HCT116 (cell line): ENCODE measurements at regions not wholly inside any gene's neighbourhood (a gene's known extent, or its start where the extent isn't known, plus 50 kb on each side); places are given as distances from the start of the nearest gene placed in this dataset.

Experiments
- POLR2A ChIP-seq: IDR thresholded peaks from 2 replicates; pipeline ENCODE4 v1.7.0; 2011; ENCODE audit warnings: borderline replicate concordance; ENCODE audit not compliant: insufficient read depth, insufficient read length; ENCODE audit errors: extremely low read depth
- POLR2AphosphoS5 ChIP-seq: IDR thresholded peaks from 2 replicates; pipeline ENCODE4 v1.6.1; 2011; ENCODE audit warnings: mild to moderate bottlenecking, low read depth, low read length, moderate library complexity
- SP1 ChIP-seq: IDR thresholded peaks from 2 replicates; pipeline ENCODE4 v1.6.1; 2012; ENCODE audit warnings: low read depth
- YY1 ChIP-seq: IDR thresholded peaks from 2 replicates; pipeline ENCODE4 v1.6.1; 2011; ENCODE audit warnings: low read length, low read depth, moderate library complexity, mild to moderate bottlenecking; ENCODE audit not compliant: insufficient replicate concordance; ENCODE audit errors: extremely low read depth
- ZFX ChIP-seq: fragments of 450-650 bp; IDR thresholded peaks from 2 replicates; pipeline ENCODE4 v1.6.1; 2017
- TF ChIP-seq, protein P1 (sequence below), 3 experiments: fragments of 200-600 bp in 1 of 3; sonication (generic) in 1 of 3; IDR thresholded peaks in 2 of 3; conservative IDR thresholded peaks in 1 of 3; 2 replicates each; pipeline ENCODE4 v1.5.1; 2012 to 2017; ENCODE audit warnings: low read depth in 2 of 3, low read length in 2 of 3, antibody characterized with exemption in 1 of 3, borderline replicate concordance in 1 of 3, control low read depth in 1 of 3, mild to moderate bottlenecking in 1 of 3, mixed read lengths in 1 of 3, mixed run types in 1 of 3, moderate library complexity in 1 of 3; ENCODE audit not compliant: insufficient read depth in 1 of 3
- TF ChIP-seq, protein P2 (sequence below): IDR thresholded peaks from 2 replicates; pipeline ENCODE4 v1.6.1; 2011; ENCODE audit warnings: mild to moderate bottlenecking, low read length, moderate library complexity; ENCODE audit not compliant: insufficient replicate concordance; ENCODE audit errors: extremely low read depth

DNA sequence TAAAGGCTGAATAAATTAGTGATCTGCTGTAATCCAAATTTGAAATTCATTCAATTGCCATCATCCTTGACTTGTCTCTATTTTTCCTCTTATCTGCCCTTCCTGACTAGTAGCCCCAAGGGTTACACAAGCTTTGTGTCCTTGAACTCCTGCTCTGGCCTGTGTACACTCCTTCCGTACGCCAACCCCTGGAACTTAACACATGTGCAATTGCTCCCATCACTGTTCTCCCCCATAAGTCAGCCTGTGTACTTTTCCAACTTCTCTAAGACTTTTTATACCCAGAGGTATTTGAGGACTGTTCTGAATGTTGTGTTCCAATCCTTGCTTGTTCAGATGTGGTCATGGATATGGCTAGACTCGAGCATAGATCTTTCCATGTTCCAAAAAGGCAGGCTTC, 171.1 kb upstream of the G2E3 start:
- TF ChIP-seq, protein P1, sequence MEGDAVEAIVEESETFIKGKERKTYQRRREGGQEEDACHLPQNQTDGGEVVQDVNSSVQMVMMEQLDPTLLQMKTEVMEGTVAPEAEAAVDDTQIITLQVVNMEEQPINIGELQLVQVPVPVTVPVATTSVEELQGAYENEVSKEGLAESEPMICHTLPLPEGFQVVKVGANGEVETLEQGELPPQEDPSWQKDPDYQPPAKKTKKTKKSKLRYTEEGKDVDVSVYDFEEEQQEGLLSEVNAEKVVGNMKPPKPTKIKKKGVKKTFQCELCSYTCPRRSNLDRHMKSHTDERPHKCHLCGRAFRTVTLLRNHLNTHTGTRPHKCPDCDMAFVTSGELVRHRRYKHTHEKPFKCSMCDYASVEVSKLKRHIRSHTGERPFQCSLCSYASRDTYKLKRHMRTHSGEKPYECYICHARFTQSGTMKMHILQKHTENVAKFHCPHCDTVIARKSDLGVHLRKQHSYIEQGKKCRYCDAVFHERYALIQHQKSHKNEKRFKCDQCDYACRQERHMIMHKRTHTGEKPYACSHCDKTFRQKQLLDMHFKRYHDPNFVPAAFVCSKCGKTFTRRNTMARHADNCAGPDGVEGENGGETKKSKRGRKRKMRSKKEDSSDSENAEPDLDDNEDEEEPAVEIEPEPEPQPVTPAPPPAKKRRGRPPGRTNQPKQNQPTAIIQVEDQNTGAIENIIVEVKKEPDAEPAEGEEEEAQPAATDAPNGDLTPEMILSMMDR (IDR thresholded peaks at IDR 0.05 in 2 of 3, conservative IDR thresholded peaks at IDR 0.05 in 1 of 3; ENCODE audit: borderline replicate concordance in 1 of 3, insufficient read depth in 1 of 3, low read depth in 2 of 3, low read length in 2 of 3), result no peak
- TF ChIP-seq SP1 (no peak), ZFX (no peak), POLR2A (no peak), YY1 (no peak), POLR2AphosphoS5 (no peak)
- TF ChIP-seq, protein P2, sequence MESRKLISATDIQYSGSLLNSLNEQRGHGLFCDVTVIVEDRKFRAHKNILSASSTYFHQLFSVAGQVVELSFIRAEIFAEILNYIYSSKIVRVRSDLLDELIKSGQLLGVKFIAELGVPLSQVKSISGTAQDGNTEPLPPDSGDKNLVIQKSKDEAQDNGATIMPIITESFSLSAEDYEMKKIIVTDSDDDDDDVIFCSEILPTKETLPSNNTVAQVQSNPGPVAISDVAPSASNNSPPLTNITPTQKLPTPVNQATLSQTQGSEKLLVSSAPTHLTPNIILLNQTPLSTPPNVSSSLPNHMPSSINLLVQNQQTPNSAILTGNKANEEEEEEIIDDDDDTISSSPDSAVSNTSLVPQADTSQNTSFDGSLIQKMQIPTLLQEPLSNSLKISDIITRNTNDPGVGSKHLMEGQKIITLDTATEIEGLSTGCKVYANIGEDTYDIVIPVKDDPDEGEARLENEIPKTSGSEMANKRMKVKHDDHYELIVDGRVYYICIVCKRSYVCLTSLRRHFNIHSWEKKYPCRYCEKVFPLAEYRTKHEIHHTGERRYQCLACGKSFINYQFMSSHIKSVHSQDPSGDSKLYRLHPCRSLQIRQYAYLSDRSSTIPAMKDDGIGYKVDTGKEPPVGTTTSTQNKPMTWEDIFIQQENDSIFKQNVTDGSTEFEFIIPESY, result no peak
